Panc1 (cell line): ENCODE measurements at regions not wholly inside any gene's neighbourhood (a gene's known extent, or its start where the extent isn't known, plus 50 kb on each side); places are given as distances from the start of the nearest gene placed in this dataset.

Source experiments
- ATAC-seq: fragments of 200-7000 bp; cut with Tn5 transposase; 2 replicates; pipeline ENCODE4 v1.9.1; 2020; ENCODE audit warnings: mild to moderate bottlenecking, moderate library complexity
- BruUV-seq: library from RNA; stranded (reverse); fragments of 400-500 nt; replicated peaks from 2 replicates; lab custom pipeline; 2021; lab: Mats Ljungman, UMichigan
- CTCF ChIA-PET: fragments of 300-600 bp; sonication (Branson Sonifier 250); formaldehyde crosslinking; loops from one replicate; lab custom pipeline; 2022; ENCODE audit warnings: antibody characterized with exemption; lab: Charles Lee
- POLR2A ChIA-PET: fragments of 300-600 bp; sonication (Branson Sonifier 250); formaldehyde crosslinking; loops from one replicate; lab custom pipeline; 2022; ENCODE audit warnings: antibody characterized with exemption; lab: Charles Lee
- DNase-seq: peaks from one replicate; pipeline ENCODE4 v3.0.0-alpha.2; 2010; ENCODE audit warnings: low read depth, low spot score
- H3K27ac ChIP-seq: 2 replicates; pipeline ENCODE4 v1.5.1; 2011; ENCODE audit warnings: mild to moderate bottlenecking, low read length, inconsistent platforms
- H3K27me3 ChIP-seq: fragments of 200-500 bp; sonication (Bioruptor generic); 2 replicates; pipeline ENCODE4 v1.6.0; 2014; ENCODE audit warnings: low read length, inconsistent platforms; ENCODE audit not compliant: control insufficient read depth, insufficient read depth
- H3K36me3 ChIP-seq: fragments of 200-500 bp; sonication (Bioruptor generic); 2 replicates; pipeline ENCODE4 v1.5.1; 2014; ENCODE audit warnings: inconsistent platforms, mild to moderate bottlenecking, low read length, moderate library complexity; ENCODE audit not compliant: control insufficient read depth, insufficient read depth
- H3K4me1 ChIP-seq: 2 replicates; pipeline ENCODE4 v1.5.1; 2011; ENCODE audit warnings: inconsistent platforms, mild to moderate bottlenecking, low read length, moderate library complexity; ENCODE audit not compliant: control insufficient read depth, insufficient read depth
- H3K4me3 ChIP-seq, 2 experiments: 2 replicates each; pipeline ENCODE4 v1.5.1; 2011 to 2012; ENCODE audit warnings: low read depth in 2 of 2, low read length in 2 of 2, mild to moderate bottlenecking in 2 of 2, inconsistent platforms in 1 of 2, moderate library complexity in 1 of 2
- H3K9me3 ChIP-seq: fragments of 200-500 bp; sonication (Bioruptor generic); 2 replicates; pipeline ENCODE4 v1.5.1; 2014; ENCODE audit warnings: low read depth, mild to moderate bottlenecking, inconsistent platforms, low read length, moderate library complexity; ENCODE audit not compliant: control insufficient read depth, insufficient read depth
- POLR2AphosphoS5 ChIP-seq: IDR thresholded peaks from 2 replicates; pipeline ENCODE4 v1.6.1; 2012; ENCODE audit warnings: mild to moderate bottlenecking, low read depth, low read length, moderate library complexity
- SIN3A ChIP-seq: IDR thresholded peaks from 2 replicates; pipeline ENCODE4 v1.6.1; 2012; ENCODE audit warnings: low read depth, mild to moderate bottlenecking, low read length, moderate library complexity, borderline replicate concordance; ENCODE audit not compliant: insufficient read depth
- TCF7L2 ChIP-seq: IDR thresholded peaks from 2 replicates; pipeline ENCODE4 v1.6.1; 2011; ENCODE audit warnings: mild to moderate bottlenecking, low read depth, low read length, inconsistent platforms
- in situ Hi-C: cut with HindIII; loops from 2 replicates; pipeline ENCODE4 v1.10.0; 2016; ENCODE audit warnings: low sequenced_read_pairs, low pct_unique_long_range_greater_than_20kb
- intact Hi-C: fragments of 100-400 bp; cut with micrococcal nuclease; formaldehyde crosslinking; loops from one replicate; pipeline ENCODE4 v1.10.0; 2022; ENCODE audit not compliant: unreplicated experiment
- TF ChIP-seq, protein P1 (sequence below), 2 experiments: IDR thresholded peaks; 2 replicates each; pipeline ENCODE4 v1.6.1; 2011 to 2012; ENCODE audit warnings: low read depth in 2 of 2, control low read depth in 1 of 2, low read length in 1 of 2, mild to moderate bottlenecking in 1 of 2, moderate library complexity in 1 of 2; ENCODE audit not compliant: insufficient read depth in 1 of 2
- TF ChIP-seq, protein P2 (sequence below): fragments of 450-650 bp; IDR thresholded peaks from 2 replicates; pipeline ENCODE4 v1.5.1; 2017; ENCODE audit warnings: mild to moderate bottlenecking

DNA sequence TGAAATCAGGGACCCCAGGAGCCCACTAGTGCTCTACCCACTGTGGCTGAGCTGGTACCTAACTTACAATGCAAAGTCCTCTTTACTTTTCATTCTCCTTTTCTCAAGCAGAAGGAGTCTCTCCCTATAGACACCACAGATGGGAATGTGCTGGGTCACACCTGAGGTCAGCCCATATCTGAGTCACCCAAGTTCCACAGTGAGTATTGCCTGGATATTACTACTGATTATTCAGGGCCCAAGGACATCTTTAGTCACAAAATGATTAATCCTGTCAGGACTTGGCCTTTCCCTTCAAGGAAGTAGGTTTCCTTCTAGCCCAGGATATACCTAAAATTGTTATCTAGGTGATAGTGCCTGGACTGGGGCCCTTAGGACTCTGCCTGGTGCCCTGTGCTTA lies 1305.2 kb downstream of the SI start:
- ChIA-PET CTCF (no interaction called here), POLR2A (no interaction called here)
- H3K9me3 ChIP-seq, result no peaks in the 10 kb centered on the region
- DNase-seq, result no peak
- ATAC-seq, result no peak
- no peaks in the 10 kb centered on the region for H3K4me1 ChIP-seq
- intact Hi-C loops, result no loop called here
- no peaks in the 10 kb centered on the region for H3K36me3 ChIP-seq
- no peak overlapping the region for H3K27ac ChIP-seq
- H3K27me3 ChIP-seq, result no peaks in the 10 kb centered on the region
- H3K4me3 ChIP-seq, result no peak overlapping the region
- in situ Hi-C loops, result no loop called here
- TF ChIP-seq POLR2AphosphoS5 (no peak), TCF7L2 (no peak), SIN3A (no peak)
- TF ChIP-seq, protein P1, sequence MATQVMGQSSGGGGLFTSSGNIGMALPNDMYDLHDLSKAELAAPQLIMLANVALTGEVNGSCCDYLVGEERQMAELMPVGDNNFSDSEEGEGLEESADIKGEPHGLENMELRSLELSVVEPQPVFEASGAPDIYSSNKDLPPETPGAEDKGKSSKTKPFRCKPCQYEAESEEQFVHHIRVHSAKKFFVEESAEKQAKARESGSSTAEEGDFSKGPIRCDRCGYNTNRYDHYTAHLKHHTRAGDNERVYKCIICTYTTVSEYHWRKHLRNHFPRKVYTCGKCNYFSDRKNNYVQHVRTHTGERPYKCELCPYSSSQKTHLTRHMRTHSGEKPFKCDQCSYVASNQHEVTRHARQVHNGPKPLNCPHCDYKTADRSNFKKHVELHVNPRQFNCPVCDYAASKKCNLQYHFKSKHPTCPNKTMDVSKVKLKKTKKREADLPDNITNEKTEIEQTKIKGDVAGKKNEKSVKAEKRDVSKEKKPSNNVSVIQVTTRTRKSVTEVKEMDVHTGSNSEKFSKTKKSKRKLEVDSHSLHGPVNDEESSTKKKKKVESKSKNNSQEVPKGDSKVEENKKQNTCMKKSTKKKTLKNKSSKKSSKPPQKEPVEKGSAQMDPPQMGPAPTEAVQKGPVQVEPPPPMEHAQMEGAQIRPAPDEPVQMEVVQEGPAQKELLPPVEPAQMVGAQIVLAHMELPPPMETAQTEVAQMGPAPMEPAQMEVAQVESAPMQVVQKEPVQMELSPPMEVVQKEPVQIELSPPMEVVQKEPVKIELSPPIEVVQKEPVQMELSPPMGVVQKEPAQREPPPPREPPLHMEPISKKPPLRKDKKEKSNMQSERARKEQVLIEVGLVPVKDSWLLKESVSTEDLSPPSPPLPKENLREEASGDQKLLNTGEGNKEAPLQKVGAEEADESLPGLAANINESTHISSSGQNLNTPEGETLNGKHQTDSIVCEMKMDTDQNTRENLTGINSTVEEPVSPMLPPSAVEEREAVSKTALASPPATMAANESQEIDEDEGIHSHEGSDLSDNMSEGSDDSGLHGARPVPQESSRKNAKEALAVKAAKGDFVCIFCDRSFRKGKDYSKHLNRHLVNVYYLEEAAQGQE (IDR thresholded peaks at IDR 0.05; ENCODE audit: insufficient read depth in 1 of 2, low read depth in 2 of 2, low read length in 1 of 2), result no peak
- TF ChIP-seq, protein P2, sequence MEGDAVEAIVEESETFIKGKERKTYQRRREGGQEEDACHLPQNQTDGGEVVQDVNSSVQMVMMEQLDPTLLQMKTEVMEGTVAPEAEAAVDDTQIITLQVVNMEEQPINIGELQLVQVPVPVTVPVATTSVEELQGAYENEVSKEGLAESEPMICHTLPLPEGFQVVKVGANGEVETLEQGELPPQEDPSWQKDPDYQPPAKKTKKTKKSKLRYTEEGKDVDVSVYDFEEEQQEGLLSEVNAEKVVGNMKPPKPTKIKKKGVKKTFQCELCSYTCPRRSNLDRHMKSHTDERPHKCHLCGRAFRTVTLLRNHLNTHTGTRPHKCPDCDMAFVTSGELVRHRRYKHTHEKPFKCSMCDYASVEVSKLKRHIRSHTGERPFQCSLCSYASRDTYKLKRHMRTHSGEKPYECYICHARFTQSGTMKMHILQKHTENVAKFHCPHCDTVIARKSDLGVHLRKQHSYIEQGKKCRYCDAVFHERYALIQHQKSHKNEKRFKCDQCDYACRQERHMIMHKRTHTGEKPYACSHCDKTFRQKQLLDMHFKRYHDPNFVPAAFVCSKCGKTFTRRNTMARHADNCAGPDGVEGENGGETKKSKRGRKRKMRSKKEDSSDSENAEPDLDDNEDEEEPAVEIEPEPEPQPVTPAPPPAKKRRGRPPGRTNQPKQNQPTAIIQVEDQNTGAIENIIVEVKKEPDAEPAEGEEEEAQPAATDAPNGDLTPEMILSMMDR, result no peak
- BruUV-seq, result no TSS peak

DNA sequence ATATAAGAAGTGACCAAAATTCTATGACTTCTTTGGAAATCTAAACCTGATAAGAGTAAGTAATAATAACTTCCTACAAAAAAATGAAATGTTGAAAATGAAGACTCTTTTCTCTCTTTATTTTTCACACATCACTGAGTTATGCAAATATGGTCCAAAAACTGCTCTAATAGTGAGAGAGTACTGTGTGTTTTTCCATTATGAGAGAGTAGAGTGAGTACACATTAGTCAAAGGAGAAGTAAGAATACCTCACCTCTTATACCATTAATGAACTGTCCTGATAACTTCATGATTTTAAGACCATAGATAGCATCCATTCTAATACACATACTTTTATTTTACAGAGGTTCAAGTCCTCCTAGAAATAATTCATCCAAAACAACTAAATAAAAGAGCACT lies 1310.2 kb downstream of the SI start:
- Histone ChIP-seq H3K27me3 (no peaks in the 10 kb centered on the region), H3K4me3 (no peak overlapping the region), H3K36me3 (no peaks in the 10 kb centered on the region), H3K9me3 (no peaks in the 10 kb centered on the region), H3K4me1 (no peaks in the 10 kb centered on the region), H3K27ac (no peak overlapping the region)
- in situ Hi-C loops, result no loop called here
- ATAC-seq (no peak), DNase-seq (no peak)
- TF ChIP-seq TCF7L2, result no peak
- ChIA-PET CTCF (no interaction called here), POLR2A (no interaction called here)
- no TSS peak for BruUV-seq
- intact Hi-C loops, result no loop called here

DNA sequence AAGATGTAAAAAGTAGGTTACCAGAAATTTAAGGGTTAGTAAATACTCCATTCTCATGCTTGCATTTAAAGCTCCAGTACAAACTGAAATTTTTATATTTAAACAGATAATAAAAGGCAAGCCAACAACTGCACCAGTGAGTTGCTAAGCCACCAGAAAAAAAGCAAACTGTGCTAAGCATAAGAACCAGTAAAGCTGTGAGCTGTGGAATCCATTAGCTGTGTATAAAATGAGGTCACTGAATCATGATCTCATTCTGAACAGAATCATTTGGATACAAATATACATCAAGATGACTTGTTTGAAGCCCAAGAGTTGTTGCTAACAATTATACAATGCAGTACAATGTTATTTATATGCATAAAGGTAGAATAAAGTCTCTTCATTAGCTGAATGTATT lies 1312.2 kb downstream of the SI start:
- no peaks in the 10 kb centered on the region for H3K36me3 ChIP-seq
- DNase-seq (no peak), ATAC-seq (no peak)
- TF ChIP-seq, protein P2, result no peak
- TF ChIP-seq POLR2AphosphoS5 (no peak), SIN3A (no peak), TCF7L2 (no peak)
- TF ChIP-seq, protein P1 (IDR thresholded peaks at IDR 0.05; ENCODE audit: insufficient read depth in 1 of 2, low read depth in 2 of 2, low read length in 1 of 2), result no peak
- H3K9me3 ChIP-seq, result no peaks in the 10 kb centered on the region
- no peaks in the 10 kb centered on the region for H3K27me3 ChIP-seq
- no peaks in the 10 kb centered on the region for H3K4me1 ChIP-seq
- H3K4me3 ChIP-seq, result no peak overlapping the region
- no peak overlapping the region for H3K27ac ChIP-seq
- CTCF ChIA-PET, result no interaction called here
- POLR2A ChIA-PET, result no interaction called here
- in situ Hi-C loops, result no loop called here
- no TSS peak for BruUV-seq
- intact Hi-C loops, result no loop called here
